Skeletal muscle cell (primary cell): ENCODE measurements at regions not wholly inside any gene's neighbourhood (a gene's known extent, or its start where the extent isn't known, plus 50 kb on each side); places are given as distances from the start of the nearest gene placed in this dataset.

Experiments used
- DNase-seq: peaks from one replicate; pipeline ENCODE4 v3.0.0-alpha.2; 2010; ENCODE audit warnings: low read depth
- H3K4me3 ChIP-seq: 2 replicates; pipeline ENCODE4 v1.5.1; 2011; ENCODE audit warnings: low read depth, mild to moderate bottlenecking, control low read depth, low read length, moderate library complexity

DNA sequence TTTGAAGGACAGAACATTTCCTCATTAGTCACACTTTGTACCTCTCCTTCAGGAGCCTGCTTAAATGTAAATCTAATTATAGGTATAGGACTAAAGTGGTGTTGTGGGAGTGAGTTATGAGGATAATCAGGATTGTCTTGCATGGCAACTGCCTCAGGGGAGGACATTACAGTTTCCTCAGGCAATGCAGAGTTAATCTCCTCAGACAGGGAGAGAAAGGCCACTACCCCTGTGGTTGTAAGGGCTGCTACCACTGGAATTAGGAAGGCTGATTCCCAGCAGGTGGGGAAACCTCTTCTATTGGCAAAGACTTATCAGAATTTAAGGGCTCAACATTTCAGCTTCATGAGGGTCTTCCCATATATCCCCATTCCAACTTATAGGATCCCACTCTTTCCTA lies 286.8 kb upstream of the PBX1 start:
- no peak overlapping the region for H3K4me3 ChIP-seq
- DNase-seq: no peak

DNA sequence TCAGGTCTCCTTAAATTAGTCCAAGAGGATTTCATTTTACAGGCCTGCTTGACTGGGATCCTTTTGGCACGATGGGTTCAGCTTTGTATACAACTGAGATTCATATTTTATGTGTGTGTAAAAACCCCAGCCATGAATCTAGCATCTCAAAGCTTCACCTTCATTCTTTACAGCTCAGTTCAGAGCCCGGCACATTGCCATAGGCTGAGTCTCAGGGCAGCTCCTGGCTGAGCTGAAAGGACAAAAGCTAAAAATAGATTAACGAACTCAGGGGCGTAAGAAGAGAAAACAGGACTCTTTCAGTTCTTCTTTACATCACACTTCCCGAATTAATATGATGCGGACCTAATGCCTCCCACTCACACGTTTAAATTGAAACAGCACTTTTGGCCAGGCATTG lies 262.8 kb upstream of the PBX1 start:
- H3K4me3 ChIP-seq: no peak overlapping the region
- DNase-seq: no peak

DNA sequence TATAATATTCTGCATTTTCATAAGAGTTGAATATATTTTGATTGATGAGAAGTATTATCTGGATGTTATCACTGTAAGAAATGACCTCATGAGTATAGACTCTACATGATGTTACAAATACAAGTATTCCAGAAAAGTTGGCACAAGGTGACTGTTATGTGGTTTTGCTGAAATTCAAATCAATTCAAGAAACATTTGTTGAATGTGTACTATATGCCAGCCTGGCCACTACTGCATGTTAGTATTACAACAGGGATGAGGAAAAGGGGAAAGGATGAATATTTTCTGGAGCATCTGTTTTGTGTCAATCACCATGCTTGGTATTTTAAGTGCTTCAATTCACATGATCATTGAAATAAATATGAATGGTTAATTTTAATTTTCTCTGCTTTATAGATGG lies 250.9 kb upstream of the PBX1 start:
- DNase-seq: no peak
- H3K4me3 ChIP-seq: no peak overlapping the region

DNA sequence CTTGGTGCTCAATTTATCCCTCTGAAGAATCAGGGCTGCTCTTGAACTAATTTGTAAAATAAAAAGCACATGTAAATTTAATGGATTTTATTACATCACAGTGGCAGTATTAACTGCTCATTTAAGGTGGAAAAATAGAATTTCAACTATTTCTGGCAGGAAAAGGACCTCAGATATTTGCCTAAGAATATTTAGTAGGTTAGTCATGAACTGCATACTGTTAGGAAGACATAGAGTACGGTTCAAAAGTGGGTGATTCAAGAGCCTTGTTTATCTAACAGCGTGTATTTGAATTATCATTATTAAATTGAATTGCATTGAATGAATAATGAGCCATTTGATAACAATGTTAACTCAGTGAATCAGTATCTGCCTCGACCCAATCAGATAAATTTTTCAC lies 248.8 kb upstream of the PBX1 start:
- H3K4me3 ChIP-seq: no peak overlapping the region
- no peak for DNase-seq

DNA sequence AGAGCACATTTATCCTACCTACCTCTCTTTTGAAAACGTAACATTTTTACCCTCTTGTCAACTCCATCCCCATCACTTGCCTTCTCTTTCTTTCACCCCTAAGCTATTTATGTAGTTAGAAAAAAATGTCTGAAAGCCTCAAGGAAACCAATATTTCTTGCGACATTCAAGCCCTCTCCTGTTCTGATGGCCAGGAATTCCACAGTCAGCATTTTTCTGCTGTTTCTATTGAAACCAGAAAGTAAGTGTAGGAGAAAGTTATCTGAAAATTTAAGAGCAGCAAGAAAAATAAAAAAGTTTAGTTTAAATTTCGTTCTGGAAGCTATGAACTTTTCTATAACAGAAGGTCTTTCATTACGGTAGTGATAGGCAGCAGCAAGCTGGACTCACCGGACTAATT lies 247.6 kb upstream of the PBX1 start:
- no peak overlapping the region for H3K4me3 ChIP-seq
- DNase-seq: no peak

DNA sequence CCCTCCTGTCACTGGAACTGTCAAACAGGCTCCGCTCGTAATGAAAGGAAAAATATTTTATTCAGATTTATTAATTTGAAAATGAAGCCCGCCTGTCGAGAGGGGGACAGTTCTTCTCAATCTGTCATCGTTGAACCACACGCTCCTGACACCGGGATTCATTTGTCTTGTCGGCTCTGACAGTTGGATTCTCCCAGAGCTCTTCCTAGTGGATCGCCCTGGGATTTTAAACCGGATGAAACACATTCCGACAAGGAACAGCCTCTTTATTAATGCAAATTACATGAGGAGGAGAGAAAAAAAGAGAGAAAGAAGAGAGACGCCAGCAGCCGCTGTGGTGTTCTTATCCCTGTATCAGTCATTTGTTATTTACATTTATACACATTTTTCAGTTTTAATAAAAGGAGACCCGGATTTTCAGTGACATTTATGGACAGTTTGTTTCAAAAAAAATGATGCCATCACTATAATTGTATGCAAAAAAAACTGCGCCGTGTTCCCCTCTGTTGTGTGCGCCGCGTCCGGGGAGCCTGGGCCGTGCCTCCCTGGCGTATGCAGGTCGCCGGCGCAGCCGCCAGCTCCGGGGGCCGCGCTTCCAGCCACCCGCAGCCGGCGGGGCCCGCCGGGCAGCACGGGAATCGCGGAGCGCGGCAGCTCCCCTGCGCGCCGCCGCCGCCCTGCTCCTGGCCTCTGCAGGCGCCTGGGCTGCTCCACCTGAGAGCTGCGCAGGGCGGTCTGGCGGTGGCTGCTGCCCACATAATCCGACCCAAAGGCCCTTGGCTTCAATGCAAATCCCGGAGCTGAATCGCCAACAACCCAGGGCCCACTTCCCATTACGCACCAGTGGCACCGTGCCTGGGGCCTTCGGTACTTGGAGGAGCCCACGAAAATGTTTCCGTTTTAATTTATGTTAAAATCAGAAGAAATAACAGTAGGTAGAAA lies 237.9 kb upstream of the PBX1 start:
- peak overlapping the region; percentile 27 for H3K4me3 ChIP-seq
- DNase-seq: no peak

DNA sequence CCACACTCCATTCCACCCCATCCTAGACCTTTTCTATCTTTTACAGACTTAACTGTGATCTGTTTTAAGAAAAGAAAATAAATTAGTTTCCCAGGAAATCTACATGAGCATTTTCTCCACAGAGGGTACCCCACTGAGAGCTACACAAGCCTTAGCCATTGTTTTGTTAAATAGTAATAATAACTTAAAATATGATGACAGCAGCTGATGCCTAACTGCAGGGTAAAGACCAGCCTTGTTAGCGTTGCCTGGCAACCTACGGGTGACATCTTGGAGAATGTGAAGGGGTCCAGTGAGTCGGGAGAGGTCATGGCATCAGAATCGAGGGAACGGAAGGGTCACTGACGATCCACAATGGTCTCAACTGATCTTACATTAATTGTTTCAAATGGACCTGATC lies 233.2 kb upstream of the PBX1 start:
- H3K4me3 ChIP-seq: no peak overlapping the region
- DNase-seq: no peak

DNA sequence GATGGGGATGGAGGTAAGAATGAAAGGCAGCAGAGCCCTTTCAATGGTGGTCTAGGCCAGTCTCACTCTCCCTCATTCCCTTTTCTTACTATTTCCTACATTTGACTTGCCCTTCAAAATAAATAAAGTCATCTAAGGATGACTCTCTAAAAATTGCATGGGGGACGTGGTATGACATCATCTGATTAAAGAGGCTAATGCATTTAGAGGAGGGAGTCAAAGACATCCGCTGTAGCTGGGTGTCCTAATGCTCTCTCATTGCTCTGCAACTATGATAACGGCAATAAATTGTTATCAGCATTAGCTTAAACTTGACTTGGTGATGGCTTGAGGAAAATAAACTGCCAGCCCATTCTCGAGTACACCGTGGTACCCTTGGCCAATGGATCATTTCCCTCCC lies 225.6 kb upstream of the PBX1 start:
- no peak overlapping the region for H3K4me3 ChIP-seq
- DNase-seq: no peak

DNA sequence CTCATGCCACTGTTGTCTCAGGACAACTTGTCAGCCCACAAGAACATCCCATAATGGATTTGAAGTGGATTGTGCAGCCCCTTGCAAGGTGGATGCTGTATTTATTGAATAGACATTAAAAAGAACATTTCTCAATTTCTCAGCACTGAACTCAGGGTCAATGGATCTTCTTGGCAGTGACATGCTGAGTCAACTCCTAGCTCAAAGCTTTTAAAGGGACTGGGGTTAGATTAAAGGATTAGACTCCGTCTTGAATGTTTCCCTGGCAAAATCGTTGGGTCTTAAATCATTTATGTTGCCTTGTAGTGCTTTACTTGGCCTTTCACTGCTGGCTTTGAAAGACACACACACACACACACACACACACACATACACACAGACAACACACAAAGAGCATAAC lies 221.6 kb upstream of the PBX1 start:
- no peak overlapping the region for H3K4me3 ChIP-seq
- DNase-seq: no peak

DNA sequence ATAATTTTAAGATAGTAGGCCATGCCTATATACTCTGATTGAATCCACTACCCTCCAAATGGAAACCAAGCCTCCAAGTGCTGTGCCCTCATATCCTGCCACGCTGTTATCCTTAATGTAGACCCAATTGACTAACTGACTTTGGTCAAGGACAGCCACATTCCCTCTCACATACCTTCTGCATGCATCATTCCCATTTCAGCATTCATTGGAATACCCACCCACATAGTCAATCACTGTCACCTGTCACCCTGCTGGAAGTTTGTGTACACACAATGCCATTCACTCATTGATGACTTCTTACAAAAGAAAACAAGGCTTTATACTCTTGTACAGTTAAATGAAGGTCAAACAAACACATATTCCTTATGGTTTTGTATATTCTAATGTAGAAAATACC lies 221.1 kb upstream of the PBX1 start:
- DNase-seq: no peak
- H3K4me3 ChIP-seq: no peak overlapping the region

DNA sequence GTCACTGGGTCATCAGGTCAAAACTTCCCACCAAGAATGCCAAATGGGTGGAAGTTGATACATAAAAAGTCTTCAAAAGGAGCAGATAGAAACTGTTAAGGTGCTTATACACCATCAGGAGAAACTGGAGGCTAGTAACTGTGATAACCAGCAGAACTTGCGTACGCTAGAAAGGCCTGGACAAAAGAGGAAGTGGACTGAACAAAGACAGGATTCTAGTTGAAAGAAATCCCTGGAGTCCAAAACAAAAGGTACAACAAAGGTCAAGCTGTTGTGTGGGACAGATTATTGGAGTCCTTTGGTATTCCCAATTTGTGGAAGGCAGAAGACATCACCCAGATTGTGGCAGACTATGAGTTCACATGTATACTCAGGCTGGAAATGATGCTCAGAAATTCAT lies 215.8 kb upstream of the PBX1 start:
- H3K4me3 ChIP-seq: no peak overlapping the region
- no peak for DNase-seq

DNA sequence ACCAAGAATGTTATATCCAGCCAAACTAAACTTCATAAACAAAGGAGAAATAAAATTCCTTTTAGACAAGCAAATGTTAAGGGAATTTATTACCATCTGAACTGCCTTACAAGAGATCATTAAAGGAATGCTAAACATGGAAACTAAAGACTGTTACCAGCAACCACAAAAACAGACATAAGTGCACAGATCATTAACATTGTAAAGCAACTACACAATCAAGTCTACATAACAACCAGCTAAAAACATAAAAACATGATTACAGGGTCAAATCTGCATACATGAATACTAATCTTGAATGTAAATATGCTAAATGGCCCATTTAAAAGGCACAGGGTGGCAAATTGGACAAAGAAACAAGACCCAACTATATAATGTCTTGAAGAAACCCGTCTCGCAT lies 211.0 kb upstream of the PBX1 start:
- no peak for DNase-seq
- H3K4me3 ChIP-seq: no peak overlapping the region

DNA sequence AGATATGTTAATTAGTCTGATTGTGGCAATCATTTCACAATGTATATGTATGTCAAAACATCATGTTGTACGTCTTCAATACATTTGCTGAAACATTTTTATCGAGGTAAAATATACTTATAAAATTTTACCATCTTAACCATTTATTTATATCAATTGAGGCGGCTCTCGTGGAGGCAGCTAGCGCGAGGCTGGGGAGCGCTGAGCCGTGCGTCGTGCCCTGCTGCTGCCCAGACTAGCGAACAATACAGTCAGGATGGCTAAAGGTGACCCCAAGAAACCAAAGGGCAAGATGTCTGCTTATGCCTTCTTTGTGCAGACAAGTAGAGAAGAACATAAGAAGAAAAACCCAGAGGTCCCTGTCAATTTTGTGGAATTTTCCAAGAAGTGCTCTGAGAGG lies 202.5 kb upstream of the PBX1 start:
- DNase-seq: no peak
- no peak overlapping the region for H3K4me3 ChIP-seq

DNA sequence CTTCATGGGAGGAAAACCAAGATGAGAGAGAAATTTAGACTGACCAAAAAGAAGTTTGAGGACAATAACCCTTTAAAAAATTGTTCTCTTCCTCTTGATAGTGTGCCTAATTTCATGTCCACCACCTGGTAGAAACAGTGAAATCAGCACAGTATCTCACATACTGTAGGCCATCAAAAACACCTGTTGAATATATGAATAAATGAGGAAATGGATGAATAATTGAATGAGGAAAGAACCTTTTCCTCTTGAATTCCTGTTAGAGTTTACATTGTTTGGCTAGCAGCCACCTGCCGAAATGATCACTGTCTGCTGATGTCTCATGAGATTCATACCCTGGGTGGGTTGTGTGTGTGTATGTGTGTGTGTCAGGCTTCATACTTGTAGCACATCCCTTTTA lies 198.7 kb upstream of the PBX1 start:
- no peak overlapping the region for H3K4me3 ChIP-seq

DNA sequence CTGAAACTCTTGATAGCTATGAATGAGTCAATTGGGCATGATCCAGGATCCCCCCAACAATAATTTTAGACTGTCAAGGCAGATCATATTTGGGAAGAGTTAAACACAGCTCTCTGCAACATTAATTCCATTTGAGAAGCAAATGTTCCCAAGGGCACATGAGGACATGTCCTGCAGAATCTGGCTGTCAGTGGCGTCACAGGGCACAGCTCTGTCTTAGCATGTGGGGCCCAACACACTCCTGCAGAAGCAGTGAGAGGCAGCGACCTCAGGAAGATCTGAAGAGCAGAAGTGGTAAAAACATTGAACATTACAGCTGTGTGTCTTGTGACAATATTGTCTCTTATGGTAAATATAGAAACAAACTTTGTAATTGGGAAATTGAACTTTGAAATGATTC lies 197.1 kb upstream of the PBX1 start:
- H3K4me3 ChIP-seq: no peak overlapping the region
- no peak for DNase-seq

More for the DNA sequence above, 198.7 kb upstream of the PBX1 start:
- DNase-seq: no peak

DNA sequence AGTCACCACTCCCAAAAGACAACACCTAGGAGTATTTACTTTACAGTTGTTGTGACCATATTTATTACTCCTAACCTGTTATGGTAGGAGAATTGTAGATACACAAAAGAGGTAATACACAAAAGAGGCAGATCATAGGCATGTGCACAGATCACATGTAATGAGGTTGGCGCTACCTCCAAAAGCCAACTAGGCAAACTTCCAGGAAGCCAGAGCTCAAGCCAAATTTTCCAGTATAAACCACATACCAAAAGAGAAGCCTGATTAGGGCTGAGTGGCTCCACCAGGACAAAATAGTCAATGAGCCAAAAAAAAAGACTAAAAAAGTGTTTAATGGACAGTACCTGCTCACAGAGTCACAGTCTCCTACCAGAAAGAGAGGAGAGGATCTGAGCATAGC lies 195.0 kb upstream of the PBX1 start:
- no peak overlapping the region for H3K4me3 ChIP-seq
- DNase-seq: no peak

DNA sequence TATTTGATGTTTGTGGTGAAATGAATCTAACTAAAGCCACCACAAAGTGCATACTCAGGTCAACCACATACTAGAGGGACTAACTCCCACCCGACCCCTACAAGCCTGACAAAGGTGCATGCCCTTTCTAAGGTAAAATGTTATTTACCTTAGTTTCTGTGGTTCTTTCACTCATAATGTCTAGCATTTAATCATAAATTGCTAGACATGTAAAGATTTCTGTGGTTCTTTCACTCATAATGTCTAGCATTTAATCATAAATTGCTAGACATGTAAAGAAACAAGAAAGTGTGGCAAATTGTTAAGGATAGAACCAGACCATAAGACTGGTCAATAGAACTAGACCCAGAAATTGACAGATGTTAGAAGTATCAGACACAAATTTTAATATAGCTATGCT lies 193.0 kb upstream of the PBX1 start:
- H3K4me3 ChIP-seq: no peak overlapping the region
- no peak for DNase-seq

DNA sequence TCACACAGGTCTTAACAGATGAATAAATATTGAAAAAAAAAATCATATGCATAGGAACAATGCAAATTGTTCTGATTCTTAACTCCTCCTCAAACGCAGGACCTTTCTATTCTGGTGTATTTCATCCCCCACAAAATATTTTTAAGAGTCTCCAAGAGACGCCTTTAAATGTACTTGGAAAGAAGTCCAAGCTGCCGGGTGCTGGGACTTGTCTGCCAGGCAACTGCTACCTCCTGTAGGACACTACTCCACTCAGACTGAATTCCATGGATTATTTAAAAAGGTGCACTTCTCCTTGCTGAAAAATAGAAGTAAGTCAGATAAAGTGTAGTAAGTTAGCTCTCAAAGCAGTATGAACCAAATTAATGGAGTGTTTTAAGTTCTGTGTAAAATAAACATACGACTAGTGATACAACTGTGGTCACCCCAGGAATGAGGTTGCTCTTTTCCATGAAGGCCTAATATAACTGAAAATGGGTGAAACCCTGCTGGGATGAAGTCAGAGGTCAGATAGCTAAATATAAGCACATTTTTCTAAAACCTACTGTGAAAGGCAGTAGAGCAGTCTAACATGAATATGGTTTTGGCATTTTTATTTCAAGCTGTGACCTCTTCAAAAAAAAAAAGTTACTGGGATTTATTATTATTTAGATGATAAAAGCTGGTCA lies 189.2 kb upstream of the PBX1 start:
- no peak for DNase-seq
- no peak overlapping the region for H3K4me3 ChIP-seq

DNA sequence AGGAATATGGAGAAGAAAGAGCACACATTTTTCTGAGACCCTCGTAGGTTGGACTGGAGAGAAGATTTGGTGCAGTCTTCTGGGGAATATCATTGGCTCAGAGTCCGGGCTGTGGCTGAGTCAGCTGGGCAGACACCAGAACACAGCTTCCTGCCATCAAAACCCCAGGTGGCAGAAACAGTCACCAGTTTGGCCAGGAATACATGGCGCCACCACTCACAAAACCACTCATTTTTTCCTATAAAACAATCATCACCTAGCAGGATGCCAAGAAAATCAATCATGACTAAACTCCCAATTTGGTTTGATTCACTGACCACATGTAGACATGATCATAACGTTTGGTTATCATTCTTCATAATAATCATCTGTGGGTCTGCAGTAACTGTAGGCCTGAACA lies 178.1 kb upstream of the PBX1 start:
- no peak for DNase-seq
- no peak overlapping the region for H3K4me3 ChIP-seq

DNA sequence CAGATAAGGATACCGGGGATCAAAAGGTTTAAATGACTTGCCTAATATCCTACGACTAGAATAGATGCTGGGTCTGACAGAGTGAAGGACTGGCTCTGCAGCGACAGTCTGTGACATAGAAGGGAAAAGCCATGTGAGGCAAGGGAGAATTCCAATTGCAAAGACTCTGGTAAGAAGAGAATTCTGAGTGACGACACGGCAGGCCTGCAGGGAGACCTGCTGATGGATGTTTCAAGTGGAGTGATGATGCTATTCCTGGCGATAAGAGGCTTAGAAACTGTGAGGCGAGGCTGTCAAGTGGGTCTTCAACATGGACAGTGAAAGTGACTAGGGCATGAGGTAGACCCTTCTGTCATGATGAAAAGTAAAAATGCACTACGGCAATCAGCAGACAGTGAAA lies 176.6 kb upstream of the PBX1 start:
- no peak overlapping the region for H3K4me3 ChIP-seq
- no peak for DNase-seq

DNA sequence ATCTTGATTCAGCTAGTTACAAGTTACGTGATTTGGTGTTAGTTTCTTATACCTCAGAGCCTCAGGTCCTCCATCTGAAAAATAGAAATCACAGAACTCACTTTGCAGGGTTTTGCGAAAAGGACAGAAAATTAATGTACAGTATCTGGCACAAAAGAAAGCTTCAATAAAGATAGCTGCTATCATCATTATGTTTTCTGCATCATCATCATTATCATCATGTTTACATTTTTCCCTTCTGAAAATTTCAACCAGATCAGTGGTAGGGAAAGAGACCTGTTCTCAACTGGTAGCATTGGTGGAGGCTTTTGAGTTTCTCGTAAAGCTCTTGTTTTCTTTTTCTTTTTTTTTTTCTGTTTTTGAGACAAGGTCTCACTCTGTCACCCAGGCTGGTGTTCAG lies 174.7 kb upstream of the PBX1 start:
- H3K4me3 ChIP-seq: no peak overlapping the region

More for the DNA sequence above, 174.7 kb upstream of the PBX1 start:
- no peak for DNase-seq
